Suprapubic skin (tissue), 4 donors: ENCODE measurements at regions not wholly inside any gene's neighbourhood (a gene's known extent, or its start where the extent isn't known, plus 50 kb on each side); places are given as distances from the start of the nearest gene placed in this dataset.
"Not testable (repeated sequence)": the region's sequence is repeated elsewhere in the genome, so short reads cannot be mapped to it uniquely, and the experiment has no call there.

Experiments used
- DNase-seq, 2 donors: peaks; one replicate each; pipeline ENCODE4 v3.0.0-alpha.2; 2019; ENCODE audit warnings: low spot score in 2 of 2
- H3K27ac ChIP-seq: fragments of 200-600 bp; sonication (generic); one replicate; pipeline ENCODE4 v1.5.1; 2019
- H3K27me3 ChIP-seq: fragments of 200-600 bp; sonication (generic); one replicate; pipeline ENCODE4 v1.5.1; 2019
- H3K36me3 ChIP-seq: fragments of 200-600 bp; sonication (generic); one replicate; pipeline ENCODE4 v1.5.1; 2019
- H3K4me1 ChIP-seq: fragments of 200-600 bp; sonication (generic); one replicate; pipeline ENCODE4 v1.5.1; 2019
- H3K4me3 ChIP-seq: fragments of 200-600 bp; sonication (generic); one replicate; pipeline ENCODE4 v1.5.1; 2019; ENCODE audit warnings: mild to moderate bottlenecking
- H3K9me3 ChIP-seq: fragments of 200-600 bp; sonication (generic); one replicate; pipeline ENCODE4 v1.5.1; 2019
- CTCF ChIP-seq, 2 donors: fragments of 200-600 bp in 1 of 2; fragments of 450-650 bp in 1 of 2; sonication (generic) in 1 of 2; IDR thresholded peaks; one replicate each; pipeline ENCODE4 v1.5.1; 2016 to 2019; ENCODE audit warnings: antibody characterized with exemption in 2 of 2, mild to moderate bottlenecking in 1 of 2, moderate library complexity in 1 of 2
- EP300 ChIP-seq: sonication (generic); formaldehyde crosslinking; IDR thresholded peaks from one replicate; pipeline ENCODE4 v1.6.1; 2017; ENCODE audit warnings: antibody characterized with exemption
- POLR2A ChIP-seq, 2 donors: fragments of 450-650 bp; IDR thresholded peaks; one replicate each; pipeline ENCODE4 v1.6.1; 2017; ENCODE audit warnings: antibody characterized with exemption in 2 of 2, mild to moderate bottlenecking in 2 of 2, moderate library complexity in 2 of 2
- POLR2AphosphoS5 ChIP-seq, 3 donors: sonication (generic); formaldehyde crosslinking; IDR thresholded peaks; one replicate each; pipeline ENCODE4 v1.6.1; 2017; ENCODE audit warnings: antibody characterized with exemption in 3 of 3
- WGBS: methylation state at CpG from one replicate; pipeline ENCODE4 v1.1.5; 2018; 5-methylcytosine and 5-hydroxymethylcytosine counted together

- no peak overlapping the region for H3K27ac ChIP-seq
- 88% methylated on average over 4 of the region's 4 CpGs for WGBS
- no peaks in the 10 kb centered on the region for H3K27me3 ChIP-seq
- H3K36me3 ChIP-seq = no peaks in the 10 kb centered on the region
- TF ChIP-seq POLR2A (IDR thresholded peaks at IDR 0.05) (no peak), EP300 (no peak)
- H3K9me3 ChIP-seq = no peaks in the 10 kb centered on the region
- no peak overlapping the region for H3K4me3 ChIP-seq
- no peaks in the 10 kb centered on the region for H3K4me1 ChIP-seq
- DNase-seq = no peak
Measured at GRCh38 chr16:26457882-26458281, 608.8 kb upstream of the C16orf82 start.

- TF ChIP-seq POLR2AphosphoS5 (IDR thresholded peaks at IDR 0.05) = no peak
- no peak for TF ChIP-seq POLR2A (IDR thresholded peaks at IDR 0.05)
- no peak for TF ChIP-seq CTCF (IDR thresholded peaks at IDR 0.05)
- no peak for TF ChIP-seq EP300
- Histone ChIP-seq H3K9me3 (no peaks in the 10 kb centered on the region), H3K4me1 (no peaks in the 10 kb centered on the region), H3K36me3 (no peaks in the 10 kb centered on the region), H3K27ac (no peak overlapping the region), H3K4me3 (no peak overlapping the region), H3K27me3 (no peaks in the 10 kb centered on the region)
- DNase-seq = no peak
- WGBS = 77% methylated on average over 5 of the region's 7 CpGs
Measured at GRCh38 chr16:26464576-26465266, 602.0 kb upstream of the C16orf82 start.

- WGBS = 92% methylated on average over 10 of the region's 10 CpGs
- not testable (repeated sequence) for H3K27me3 ChIP-seq
Measured at GRCh38 chr16:26474405-26474804, 592.3 kb upstream of the C16orf82 start.

GRCh38 chr16:26475596-26475995 lies 591.1 kb upstream of the C16orf82 start:
- Histone ChIP-seq H3K4me3 (no peak overlapping the region), H3K36me3 (no peaks in the 10 kb centered on the region), H3K4me1 (no peaks in the 10 kb centered on the region), H3K27ac (no peak overlapping the region), H3K27me3 (no peaks in the 10 kb centered on the region), H3K9me3 (peaks cover 5% of the 10 kb centered on the region)
- 57% methylated on average over 2 of the region's 2 CpGs for WGBS
- TF ChIP-seq CTCF (IDR thresholded peaks at IDR 0.05) (no peak), POLR2A (IDR thresholded peaks at IDR 0.05) (no peak), EP300 (no peak), POLR2AphosphoS5 (IDR thresholded peaks at IDR 0.05) (no peak)
- DNase-seq = no peak

More at GRCh38 chr16:26474405-26474804, 592.3 kb upstream of the C16orf82 start:
- H3K4me1 ChIP-seq, H3K4me3 ChIP-seq, H3K27ac ChIP-seq, DNase-seq, H3K36me3 ChIP-seq, H3K9me3 ChIP-seq: not testable (repeated sequence)

GRCh38 chr16:26491101-26491670 lies 575.5 kb upstream of the C16orf82 start:
- no peak for TF ChIP-seq POLR2A (IDR thresholded peaks at IDR 0.05)
- no peak for TF ChIP-seq CTCF (IDR thresholded peaks at IDR 0.05)
- no peak for TF ChIP-seq POLR2AphosphoS5 (IDR thresholded peaks at IDR 0.05)
- no peak for TF ChIP-seq EP300
- no peaks in the 10 kb centered on the region for H3K36me3 ChIP-seq
- H3K27ac ChIP-seq = no peak overlapping the region
- peaks cover 2% of the 10 kb centered on the region for H3K27me3 ChIP-seq
- H3K9me3 ChIP-seq = no peaks in the 10 kb centered on the region
- no peak overlapping the region for H3K4me3 ChIP-seq
- 86% methylated on average over 6 of the region's 6 CpGs for WGBS
- DNase-seq = no peak
- no peaks in the 10 kb centered on the region for H3K4me1 ChIP-seq

- Histone ChIP-seq H3K4me3 (no peak overlapping the region), H3K27ac (no peak overlapping the region), H3K36me3 (no peaks in the 10 kb centered on the region), H3K9me3 (no peaks in the 10 kb centered on the region), H3K27me3 (peaks cover 2% of the 10 kb centered on the region), H3K4me1 (no peaks in the 10 kb centered on the region)
- no peak for DNase-seq
- WGBS = 91% methylated on average over 6 of the region's 6 CpGs
- no peak for TF ChIP-seq CTCF (IDR thresholded peaks at IDR 0.05)
- no peak for TF ChIP-seq EP300
- no peak for TF ChIP-seq POLR2AphosphoS5 (IDR thresholded peaks at IDR 0.05)
- TF ChIP-seq POLR2A (IDR thresholded peaks at IDR 0.05) = no peak
Measured at GRCh38 chr16:26491962-26492361, 574.8 kb upstream of the C16orf82 start.
